ENCODE measurements at regions not wholly inside any gene's neighbourhood (a gene's known extent, or its start where the extent isn't known, plus 50 kb on each side); places are given as distances from the start of the nearest gene placed in this dataset.

DNA sequence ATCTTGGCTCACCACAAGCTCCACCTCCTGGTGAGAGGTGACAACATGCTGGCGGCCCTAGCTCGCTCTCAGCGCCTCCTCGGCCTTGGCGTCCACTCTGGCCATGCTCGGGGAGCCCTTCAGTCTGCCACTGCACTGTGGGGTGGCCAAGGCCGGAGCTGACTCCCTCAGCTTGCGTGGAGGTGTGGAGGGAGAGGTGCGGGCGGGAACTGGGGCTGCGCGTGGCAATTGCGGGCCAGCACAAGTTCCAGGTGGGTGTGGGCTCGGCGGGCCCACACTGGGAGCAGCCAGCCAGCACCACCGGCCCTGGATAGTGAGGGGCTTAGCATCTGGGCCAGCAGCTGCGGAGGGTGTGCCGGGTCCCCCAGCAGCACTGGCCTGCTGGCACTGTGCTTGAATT is 275.7 kb upstream of the P2RY1 start:
- intact Hi-C loops (cut with DNase I), result no loop called here
- WGBS, 2 donors, result 97% methylated on average over 16 to 18 of the region's 18 CpGs
- Histone ChIP-seq H3K27ac (ENCODE audit: low read depth in 1 of 2, low read length in 2 of 2) (no peak overlapping the region), H3K4me3 (ENCODE audit: low read length in 2 of 2) (no peak overlapping the region), H3K4me1 (ENCODE audit: control insufficient read depth in 1 of 2, insufficient read depth in 2 of 2, low read length in 2 of 2) (peaks cover 7 to 19% of the 10 kb centered on the region in 2 donors), H3K36me3 (ENCODE audit: control insufficient read depth in 1 of 2, insufficient read depth in 2 of 2, low read length in 1 of 2) (no peaks in the 10 kb centered on the region), H3K27me3 (ENCODE audit: control insufficient read depth in 1 of 2, insufficient read depth in 2 of 2, low read length in 1 of 2) (no peaks in the 10 kb centered on the region), H3K9me3 (ENCODE audit: control insufficient read depth, low read length) (no peaks in the 10 kb centered on the region)
- DNase-seq, result no peak
- no peak for ATAC-seq (ENCODE audit: low FRiP score)

DNA sequence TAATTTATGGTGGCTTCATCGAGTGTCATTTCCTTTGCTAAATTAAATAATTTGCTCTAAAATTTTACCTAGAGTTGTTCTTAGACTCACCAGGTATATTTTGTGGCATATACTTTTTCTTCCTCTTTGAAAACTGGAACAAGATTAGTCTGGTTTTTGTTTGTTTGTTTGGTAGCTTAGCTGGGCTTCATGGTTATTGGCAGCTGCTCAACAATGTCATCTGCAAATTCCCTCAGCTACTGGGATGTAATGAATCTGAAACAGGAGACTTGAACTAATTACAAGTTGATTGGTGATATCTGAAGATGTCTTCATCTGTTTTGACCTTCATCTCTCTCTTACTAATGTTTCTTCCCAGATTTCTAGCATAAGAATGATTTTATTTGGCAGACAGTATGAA is 270.5 kb upstream of the P2RY1 start:
- H3K4me3 ChIP-seq (ENCODE audit: low read length in 2 of 2), result no peak overlapping the region
- H3K9me3 ChIP-seq (ENCODE audit: control insufficient read depth, low read length), result no peaks in the 10 kb centered on the region
- no peaks in the 10 kb centered on the region for H3K4me1 ChIP-seq (ENCODE audit: control insufficient read depth in 1 of 2, insufficient read depth in 2 of 2, low read length in 2 of 2)
- no peak for ATAC-seq (ENCODE audit: low FRiP score)
- no peaks in the 10 kb centered on the region for H3K36me3 ChIP-seq (ENCODE audit: control insufficient read depth in 1 of 2, insufficient read depth in 2 of 2, low read length in 1 of 2)
- H3K27me3 ChIP-seq (ENCODE audit: control insufficient read depth in 1 of 2, insufficient read depth in 2 of 2, low read length in 1 of 2), result no peaks in the 10 kb centered on the region
- DNase-seq, result no peak
- no peak overlapping the region for H3K27ac ChIP-seq (ENCODE audit: low read depth in 1 of 2, low read length in 2 of 2)
- intact Hi-C loops (cut with DNase I), result no loop called here
- WGBS, 2 donors, result 96 to 97% methylated on average over 1 of the region's 1 CpG

DNA sequence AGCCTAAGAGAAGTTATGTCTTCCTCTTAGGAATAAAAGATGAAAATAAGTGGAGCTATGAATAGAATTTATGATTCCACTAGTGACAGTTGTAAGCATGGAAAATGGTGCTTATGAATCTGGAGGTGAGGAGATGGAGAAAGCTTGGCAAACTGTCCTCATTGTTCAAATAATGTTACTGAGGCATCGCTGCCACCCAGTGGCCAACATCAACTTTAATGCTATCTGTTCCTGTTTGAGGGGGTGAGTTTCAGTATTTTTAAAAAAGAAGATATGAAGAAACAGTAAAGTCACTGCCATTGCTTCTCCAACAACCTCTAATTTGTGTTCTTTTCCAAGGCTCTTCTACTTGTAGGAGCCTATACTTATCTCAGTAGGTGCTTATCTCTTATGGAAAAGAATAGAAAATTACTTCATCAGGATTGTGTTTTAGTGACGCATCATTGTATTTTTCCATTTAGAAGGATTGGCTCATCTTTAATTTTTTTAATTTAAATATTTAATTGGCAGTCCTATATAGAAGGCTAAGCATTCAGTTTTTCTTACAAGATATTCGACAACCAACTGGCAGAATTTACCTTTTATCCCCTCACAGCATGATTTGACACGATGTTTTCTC is 260.4 kb upstream of the P2RY1 start:
- Histone ChIP-seq H3K4me1 (ENCODE audit: control insufficient read depth in 1 of 2, insufficient read depth in 2 of 2, low read length in 2 of 2) (no peaks in the 10 kb centered on the region), H3K27ac (ENCODE audit: low read depth in 1 of 2, low read length in 2 of 2) (no peak overlapping the region), H3K9me3 (ENCODE audit: control insufficient read depth, low read length) (no peaks in the 10 kb centered on the region), H3K27me3 (ENCODE audit: control insufficient read depth in 1 of 2, insufficient read depth in 2 of 2, low read length in 1 of 2) (no peaks in the 10 kb centered on the region), H3K4me3 (ENCODE audit: low read length in 2 of 2) (no peak overlapping the region), H3K36me3 (ENCODE audit: control insufficient read depth in 1 of 2, insufficient read depth in 2 of 2, low read length in 1 of 2) (no peaks in the 10 kb centered on the region)
- ATAC-seq (ENCODE audit: low FRiP score), result peak; percentile 76
- DNase-seq, result peak in 1 of 2 donors; percentile 59
- 52 to 60% methylated on average over 4 of the region's 4 CpGs for WGBS, 2 donors
- intact Hi-C loops (cut with DNase I), result loop anchor here in 1 of 2 donors (5.0 kb wide), 1 partner anchor 97 kb away; no protein-coding TSS in a partner anchor

DNA sequence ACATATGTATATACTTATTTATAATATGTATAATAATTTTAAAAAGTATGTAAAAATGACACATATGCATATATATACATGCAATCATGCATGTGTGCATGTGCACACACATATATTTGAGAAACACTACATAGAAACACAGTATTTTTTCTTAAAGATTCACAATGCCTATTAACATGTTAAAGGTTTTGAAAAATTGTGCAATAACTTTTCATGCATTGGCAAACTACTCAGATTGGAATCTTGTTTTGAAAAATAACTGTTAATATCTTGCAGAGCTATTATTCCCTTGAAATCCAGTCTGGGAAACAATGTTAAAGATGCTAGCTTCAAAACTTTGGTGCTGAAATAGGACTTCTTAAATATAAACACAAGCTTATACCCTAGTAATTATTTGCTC is 256.2 kb upstream of the P2RY1 start:
- Histone ChIP-seq H3K36me3 (ENCODE audit: control insufficient read depth in 1 of 2, insufficient read depth in 2 of 2, low read length in 1 of 2) (no peaks in the 10 kb centered on the region), H3K27me3 (ENCODE audit: control insufficient read depth in 1 of 2, insufficient read depth in 2 of 2, low read length in 1 of 2) (no peaks in the 10 kb centered on the region), H3K9me3 (ENCODE audit: control insufficient read depth, low read length) (no peaks in the 10 kb centered on the region), H3K4me1 (ENCODE audit: control insufficient read depth in 1 of 2, insufficient read depth in 2 of 2, low read length in 2 of 2) (no peaks in the 10 kb centered on the region), H3K4me3 (ENCODE audit: low read length in 2 of 2) (no peak overlapping the region), H3K27ac (ENCODE audit: low read depth in 1 of 2, low read length in 2 of 2) (no peak overlapping the region)
- intact Hi-C loops (cut with DNase I), result no loop called here
- no peak for DNase-seq
- ATAC-seq (ENCODE audit: low FRiP score), result no peak

DNA sequence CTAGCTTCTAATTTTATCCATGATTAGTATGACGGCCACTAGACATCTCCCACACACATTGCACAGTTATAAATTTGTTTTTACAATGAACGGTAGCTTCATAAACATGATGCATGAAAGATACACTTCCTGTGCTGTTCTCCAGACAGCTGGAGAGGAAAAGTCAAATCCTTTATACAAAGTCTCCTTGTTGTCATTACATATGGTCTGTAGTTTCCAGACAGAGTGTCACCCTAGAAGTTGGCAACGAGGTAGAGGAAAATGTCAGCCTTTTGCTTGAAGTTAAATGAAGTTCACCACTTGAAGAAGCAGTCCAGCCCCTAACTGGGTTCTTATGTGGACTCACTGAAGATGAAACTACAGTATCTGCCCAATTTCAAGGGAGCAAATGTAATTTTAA is 253.0 kb upstream of the P2RY1 start:
- Histone ChIP-seq H3K4me1 (ENCODE audit: control insufficient read depth in 1 of 2, insufficient read depth in 2 of 2, low read length in 2 of 2) (no peaks in the 10 kb centered on the region), H3K27ac (ENCODE audit: low read depth in 1 of 2, low read length in 2 of 2) (no peak overlapping the region), H3K9me3 (ENCODE audit: control insufficient read depth, low read length) (no peaks in the 10 kb centered on the region), H3K36me3 (ENCODE audit: control insufficient read depth in 1 of 2, insufficient read depth in 2 of 2, low read length in 1 of 2) (no peaks in the 10 kb centered on the region), H3K27me3 (ENCODE audit: control insufficient read depth in 1 of 2, insufficient read depth in 2 of 2, low read length in 1 of 2) (no peaks in the 10 kb centered on the region), H3K4me3 (ENCODE audit: low read length in 2 of 2) (no peak overlapping the region)
- no peak for ATAC-seq (ENCODE audit: low FRiP score)
- 42 to 55% methylated on average over 3 of the region's 3 CpGs for WGBS, 2 donors
- intact Hi-C loops (cut with DNase I), result no loop called here
- no peak for DNase-seq

DNA sequence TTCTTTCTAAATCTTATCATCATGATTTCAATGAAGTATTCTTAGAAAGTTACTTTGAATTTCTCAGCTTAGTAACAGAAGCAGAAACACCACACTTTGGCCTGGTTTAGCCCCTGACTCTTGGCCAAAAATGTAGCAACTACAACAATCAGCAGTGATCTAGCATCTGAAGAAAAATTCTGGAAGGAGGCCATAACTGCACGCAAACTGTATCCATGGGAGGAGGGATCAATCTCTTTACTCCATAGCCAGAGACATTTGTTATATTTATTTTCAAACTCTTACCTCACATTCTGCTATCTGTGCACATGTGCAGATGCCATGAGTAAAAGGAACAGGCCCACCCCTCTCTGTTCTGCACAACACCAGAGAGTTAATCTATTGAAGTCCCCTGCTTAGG is 251.0 kb upstream of the P2RY1 start:
- Histone ChIP-seq H3K36me3 (ENCODE audit: control insufficient read depth in 1 of 2, insufficient read depth in 2 of 2, low read length in 1 of 2) (no peaks in the 10 kb centered on the region), H3K9me3 (ENCODE audit: control insufficient read depth, low read length) (no peaks in the 10 kb centered on the region), H3K27ac (ENCODE audit: low read depth in 1 of 2, low read length in 2 of 2) (no peak overlapping the region), H3K27me3 (ENCODE audit: control insufficient read depth in 1 of 2, insufficient read depth in 2 of 2, low read length in 1 of 2) (no peaks in the 10 kb centered on the region), H3K4me3 (ENCODE audit: low read length in 2 of 2) (no peak overlapping the region), H3K4me1 (ENCODE audit: control insufficient read depth in 1 of 2, insufficient read depth in 2 of 2, low read length in 2 of 2) (no peaks in the 10 kb centered on the region)
- WGBS, 2 donors, result 10 to 22% methylated on average over 1 of the region's 1 CpG
- DNase-seq, result no peak
- ATAC-seq (ENCODE audit: low FRiP score), result no peak
- intact Hi-C loops (cut with DNase I), result no loop called here

DNA sequence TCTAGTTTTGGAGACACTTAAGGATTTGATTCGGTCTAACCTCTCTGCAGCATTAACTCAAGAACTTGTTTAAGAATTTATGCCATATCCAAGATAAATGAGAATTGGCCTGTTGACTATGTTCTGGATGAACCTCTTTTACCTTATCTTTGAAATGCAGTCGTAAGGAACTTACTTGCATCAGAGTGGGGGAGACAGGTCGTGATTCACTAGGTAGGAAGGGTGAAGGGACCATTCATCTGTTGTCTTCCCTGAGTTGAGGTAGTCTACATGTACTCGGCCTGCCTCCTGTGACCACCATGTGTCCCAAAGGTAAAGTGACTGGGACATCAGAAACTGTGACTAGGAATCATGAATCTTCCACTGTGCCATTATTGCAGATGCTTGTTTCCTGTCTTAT is 248.0 kb upstream of the P2RY1 start:
- Histone ChIP-seq H3K36me3 (ENCODE audit: control insufficient read depth in 1 of 2, insufficient read depth in 2 of 2, low read length in 1 of 2) (no peaks in the 10 kb centered on the region), H3K9me3 (ENCODE audit: control insufficient read depth, low read length) (no peaks in the 10 kb centered on the region), H3K27me3 (ENCODE audit: control insufficient read depth in 1 of 2, insufficient read depth in 2 of 2, low read length in 1 of 2) (no peaks in the 10 kb centered on the region), H3K4me1 (ENCODE audit: control insufficient read depth in 1 of 2, insufficient read depth in 2 of 2, low read length in 2 of 2) (no peaks in the 10 kb centered on the region), H3K27ac (ENCODE audit: low read depth in 1 of 2, low read length in 2 of 2) (no peak overlapping the region), H3K4me3 (ENCODE audit: low read length in 2 of 2) (no peak overlapping the region)
- intact Hi-C loops (cut with DNase I), result no loop called here
- 91 to 92% methylated on average over 4 of the region's 4 CpGs for WGBS, 2 donors
- no peak for ATAC-seq (ENCODE audit: low FRiP score)
- no peak for DNase-seq

DNA sequence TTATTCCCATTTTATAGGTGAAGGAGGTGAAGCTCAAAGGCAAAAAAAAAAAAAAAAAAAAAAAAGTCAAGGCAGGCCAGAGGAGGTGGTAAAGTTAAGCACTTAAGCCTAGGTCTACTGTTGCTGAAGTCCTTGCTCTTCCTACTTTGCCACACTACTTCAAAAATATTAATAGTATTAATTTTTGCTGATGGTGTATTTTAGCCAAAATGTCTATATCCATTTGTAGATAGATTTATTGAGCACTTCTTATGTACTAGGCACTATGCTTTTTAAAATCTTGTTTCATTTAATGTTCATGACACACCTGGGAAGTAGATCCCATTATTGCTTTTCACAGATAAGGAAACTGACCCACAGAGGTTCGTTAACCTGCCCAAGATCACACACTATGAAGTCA is 247.1 kb upstream of the P2RY1 start:
- 89 to 96% methylated on average over 1 of the region's 1 CpG for WGBS, 2 donors
- H3K27me3 ChIP-seq (ENCODE audit: control insufficient read depth in 1 of 2, insufficient read depth in 2 of 2, low read length in 1 of 2), result no peaks in the 10 kb centered on the region
- intact Hi-C loops (cut with DNase I), result no loop called here
- no peaks in the 10 kb centered on the region for H3K9me3 ChIP-seq (ENCODE audit: control insufficient read depth, low read length)
- no peaks in the 10 kb centered on the region for H3K36me3 ChIP-seq (ENCODE audit: control insufficient read depth in 1 of 2, insufficient read depth in 2 of 2, low read length in 1 of 2)
- no peak overlapping the region for H3K4me3 ChIP-seq (ENCODE audit: low read length in 2 of 2)
- no peaks in the 10 kb centered on the region for H3K4me1 ChIP-seq (ENCODE audit: control insufficient read depth in 1 of 2, insufficient read depth in 2 of 2, low read length in 2 of 2)
- DNase-seq (no peak), ATAC-seq (ENCODE audit: low FRiP score) (no peak)
- H3K27ac ChIP-seq (ENCODE audit: low read depth in 1 of 2, low read length in 2 of 2), result no peak overlapping the region

DNA sequence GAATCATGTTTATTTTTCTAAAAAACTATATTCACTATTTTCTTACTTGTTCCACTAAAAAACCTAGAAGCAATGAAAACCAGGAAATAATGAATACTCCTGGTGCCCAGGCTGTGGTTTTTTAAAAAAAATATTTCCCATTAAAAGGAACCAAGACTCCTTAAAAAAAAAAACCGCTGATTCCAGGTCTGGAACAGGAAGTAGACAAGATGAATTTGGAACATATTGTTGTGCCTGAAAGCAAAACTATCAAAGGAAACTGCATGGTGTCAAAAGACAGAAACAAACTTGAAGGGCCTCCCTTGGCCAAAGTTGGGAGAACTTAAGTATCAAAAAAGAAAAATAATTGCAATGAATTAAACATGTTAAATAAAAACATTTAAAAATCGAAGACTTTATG is 245.3 kb upstream of the P2RY1 start:
- no peak for ATAC-seq (ENCODE audit: low FRiP score)
- WGBS, 2 donors, result 41 to 48% methylated on average over 2 of the region's 2 CpGs

More for the DNA sequence above, 245.3 kb upstream of the P2RY1 start:
- H3K27ac ChIP-seq (ENCODE audit: low read depth in 1 of 2, low read length in 2 of 2), result no peak overlapping the region
- intact Hi-C loops (cut with DNase I), result no loop called here
- no peak for DNase-seq
- H3K36me3 ChIP-seq (ENCODE audit: control insufficient read depth in 1 of 2, insufficient read depth in 2 of 2, low read length in 1 of 2), result no peaks in the 10 kb centered on the region
- no peaks in the 10 kb centered on the region for H3K4me1 ChIP-seq (ENCODE audit: control insufficient read depth in 1 of 2, insufficient read depth in 2 of 2, low read length in 2 of 2)
- H3K27me3 ChIP-seq (ENCODE audit: control insufficient read depth in 1 of 2, insufficient read depth in 2 of 2, low read length in 1 of 2), result no peaks in the 10 kb centered on the region
- no peaks in the 10 kb centered on the region for H3K9me3 ChIP-seq (ENCODE audit: control insufficient read depth, low read length)
- H3K4me3 ChIP-seq (ENCODE audit: low read length in 2 of 2), result no peak overlapping the region

Data from aorta (tissue), 5 donors.